ENCODE measurements at regions not wholly inside any gene's neighbourhood (a gene's known extent, or its start where the extent isn't known, plus 50 kb on each side); places are given as distances from the start of the nearest gene placed in this dataset.
"Not testable (repeated sequence)": the region's sequence is repeated elsewhere in the genome, so short reads cannot be mapped to it uniquely, and the experiment has no call there.

DNA sequence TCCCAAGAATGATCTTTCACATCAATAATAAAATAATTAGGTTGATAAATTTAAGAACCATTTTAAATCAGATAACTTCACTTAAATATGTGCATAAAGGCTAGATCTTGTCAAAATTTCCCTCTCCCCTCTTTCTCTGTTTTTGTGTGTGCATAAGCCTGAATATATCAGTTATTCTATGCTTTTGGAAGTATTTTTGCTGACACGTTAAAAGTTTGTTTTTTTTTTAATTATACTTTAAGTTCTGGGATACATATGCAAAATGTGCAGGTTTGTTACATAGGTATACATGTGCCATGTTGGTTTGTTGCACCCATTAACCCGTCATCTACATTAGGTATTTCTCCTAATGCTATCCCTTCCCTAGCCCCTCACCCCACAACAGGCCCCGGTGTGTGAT, 391.2 kb downstream of the UTRN start:
- H4K5ac ChIP-seq (ENCODE audit: low read length); H3K23ac ChIP-seq (ENCODE audit: low read length); H2BK5ac ChIP-seq (ENCODE audit: low read length); H3K9ac ChIP-seq (ENCODE audit: low read length); H3K4me2 ChIP-seq (ENCODE audit: low read length); H3K4me3 ChIP-seq (ENCODE audit: low read length); H3K56ac ChIP-seq (ENCODE audit: low read length); H2BK120ac ChIP-seq (ENCODE audit: low read depth, low read length); H3K18ac ChIP-seq (ENCODE audit: low read length); H3K27me3 ChIP-seq (ENCODE audit: insufficient read depth, low read length, poor library complexity); H3K79me1 ChIP-seq (ENCODE audit: low read length); H3K36me3 ChIP-seq (ENCODE audit: control insufficient read depth, insufficient read depth, low read length); H3K27ac ChIP-seq (ENCODE audit: low read depth, low read length); H2BK15ac ChIP-seq (replicated peaks; ENCODE audit: low read depth); H3K4ac ChIP-seq (ENCODE audit: low read depth, low read length); DNase-seq; H3K79me2 ChIP-seq (ENCODE audit: control insufficient read depth, insufficient read depth, low read length); H4K8ac ChIP-seq (ENCODE audit: low read depth, low read length); H3K4me1 ChIP-seq (ENCODE audit: control insufficient read depth, low read depth, low read length); H2AK5ac ChIP-seq (ENCODE audit: low read length): not testable (repeated sequence)
- no CpG with 5 or more reads among the region's 3 CpGs for WGBS (ENCODE audit: extremely low coverage, insufficient coverage, low lambda C conversion rate)

DNA sequence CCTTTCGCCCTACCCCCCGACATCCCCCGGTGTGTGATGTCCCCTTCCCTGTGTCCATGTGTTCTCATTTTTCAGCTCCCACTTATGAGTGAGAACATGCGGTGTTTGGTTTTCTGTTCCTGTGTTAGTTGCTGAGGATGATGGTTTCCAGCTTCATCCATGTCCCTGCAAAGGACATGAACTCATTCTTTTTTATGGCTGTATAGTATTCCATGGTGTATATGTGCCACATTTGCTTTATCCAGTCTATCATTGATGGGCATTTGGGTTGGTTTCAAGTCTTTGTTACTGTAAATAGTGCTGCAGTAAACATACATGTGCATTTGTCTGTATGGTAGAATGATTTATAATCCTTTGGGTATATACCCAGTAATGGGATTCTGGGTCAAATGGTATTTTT, 392.1 kb downstream of the UTRN start:
- not testable (repeated sequence) for H3K79me2 ChIP-seq (ENCODE audit: control insufficient read depth, insufficient read depth, low read length); H3K36me3 ChIP-seq (ENCODE audit: control insufficient read depth, insufficient read depth, low read length); H2BK120ac ChIP-seq (ENCODE audit: low read depth, low read length); H3K23ac ChIP-seq (ENCODE audit: low read length); DNase-seq; H2AK5ac ChIP-seq (ENCODE audit: low read length); H3K27ac ChIP-seq (ENCODE audit: low read depth, low read length); H2BK15ac ChIP-seq (replicated peaks; ENCODE audit: low read depth); H3K4me3 ChIP-seq (ENCODE audit: low read length); H3K4ac ChIP-seq (ENCODE audit: low read depth, low read length); H3K27me3 ChIP-seq (ENCODE audit: insufficient read depth, low read length, poor library complexity); H4K8ac ChIP-seq (ENCODE audit: low read depth, low read length); H3K56ac ChIP-seq (ENCODE audit: low read length); H3K4me1 ChIP-seq (ENCODE audit: control insufficient read depth, low read depth, low read length); H3K18ac ChIP-seq (ENCODE audit: low read length); H2BK5ac ChIP-seq (ENCODE audit: low read length); H3K79me1 ChIP-seq (ENCODE audit: low read length); H3K9ac ChIP-seq (ENCODE audit: low read length); H3K4me2 ChIP-seq (ENCODE audit: low read length); H4K5ac ChIP-seq (ENCODE audit: low read length)
- WGBS (ENCODE audit: extremely low coverage, insufficient coverage, low lambda C conversion rate) = no CpG with 5 or more reads among the region's 4 CpGs

DNA sequence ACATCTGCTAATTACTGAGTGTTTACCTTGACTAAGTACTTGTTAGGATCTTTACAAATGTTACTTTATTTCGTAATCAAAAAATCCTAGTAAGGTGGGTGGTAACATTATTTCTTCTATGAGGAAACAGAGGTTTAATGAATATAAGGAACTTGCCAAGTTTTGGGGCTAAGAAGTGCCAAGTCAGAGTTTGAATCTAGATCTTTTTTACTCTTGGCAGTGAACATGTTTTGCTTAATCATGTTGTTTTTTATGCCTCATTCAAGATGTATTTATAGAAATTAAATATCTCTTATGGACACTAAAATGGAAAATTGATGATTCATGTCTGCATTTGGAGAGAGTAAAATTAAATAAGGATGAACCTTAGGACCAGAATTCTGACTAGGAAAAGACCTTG, 393.7 kb downstream of the UTRN start:
- no peak overlapping the region for H3K4ac ChIP-seq (ENCODE audit: low read depth, low read length)

DNA sequence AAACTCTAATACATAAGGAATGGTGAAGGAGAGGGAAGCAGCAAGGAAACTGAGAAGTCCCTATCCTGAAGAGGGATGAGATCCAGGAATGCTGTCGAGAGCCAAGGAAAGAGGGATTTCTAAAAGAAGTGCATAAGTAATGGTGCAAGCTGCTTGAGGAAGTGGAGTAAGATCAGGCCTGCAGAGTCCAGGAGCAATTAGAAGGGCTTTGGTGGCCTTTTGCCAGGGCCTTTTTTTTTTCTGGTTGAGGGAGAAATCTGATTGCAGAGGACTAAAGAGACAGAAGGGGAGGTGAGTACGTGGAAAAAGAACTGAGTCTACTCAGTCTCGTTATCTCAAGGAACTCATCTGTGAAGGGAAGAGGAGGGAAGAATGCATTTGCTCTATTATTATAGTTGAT, 396.2 kb downstream of the UTRN start:
- Histone ChIP-seq H3K4me3 (ENCODE audit: low read length) (no peak overlapping the region), H2BK120ac (ENCODE audit: low read depth, low read length) (no peak overlapping the region)
- no CpG with 5 or more reads among the region's 3 CpGs for WGBS (ENCODE audit: extremely low coverage, insufficient coverage, low lambda C conversion rate)

More for the DNA sequence above, 393.7 kb downstream of the UTRN start:
- no peak overlapping the region for H2AK5ac ChIP-seq (ENCODE audit: low read length)
- no peak overlapping the region for H3K18ac ChIP-seq (ENCODE audit: low read length)
- H3K27ac ChIP-seq (ENCODE audit: low read depth, low read length) = no peak overlapping the region
- no peak overlapping the region for H4K5ac ChIP-seq (ENCODE audit: low read length)
- H3K4me2 ChIP-seq (ENCODE audit: low read length) = no peak overlapping the region
- H2BK120ac ChIP-seq (ENCODE audit: low read depth, low read length) = no peak overlapping the region
- no peaks in the 10 kb centered on the region for H3K79me2 ChIP-seq (ENCODE audit: control insufficient read depth, insufficient read depth, low read length)
- no peaks in the 10 kb centered on the region for H3K36me3 ChIP-seq (ENCODE audit: control insufficient read depth, insufficient read depth, low read length)
- no peak overlapping the region for H3K9ac ChIP-seq (ENCODE audit: low read length)
- DNase-seq = no peak
- no peak overlapping the region for H3K4me3 ChIP-seq (ENCODE audit: low read length)
- H3K56ac ChIP-seq (ENCODE audit: low read length) = no peak overlapping the region
- H3K27me3 ChIP-seq (ENCODE audit: insufficient read depth, low read length, poor library complexity) = no peaks in the 10 kb centered on the region
- H3K4me1 ChIP-seq (ENCODE audit: control insufficient read depth, low read depth, low read length) = no peaks in the 10 kb centered on the region
- H4K8ac ChIP-seq (ENCODE audit: low read depth, low read length) = no peak overlapping the region
- H3K23ac ChIP-seq (ENCODE audit: low read length) = no peak overlapping the region
- H2BK15ac ChIP-seq (replicated peaks; ENCODE audit: low read depth) = no peak overlapping the region
- H2BK5ac ChIP-seq (ENCODE audit: low read length) = no peak overlapping the region
- peaks cover 2% of the 10 kb centered on the region for H3K79me1 ChIP-seq (ENCODE audit: low read length)
- WGBS (ENCODE audit: extremely low coverage, insufficient coverage, low lambda C conversion rate) = no CpG with 5 or more reads among the region's 1 CpG

DNA sequence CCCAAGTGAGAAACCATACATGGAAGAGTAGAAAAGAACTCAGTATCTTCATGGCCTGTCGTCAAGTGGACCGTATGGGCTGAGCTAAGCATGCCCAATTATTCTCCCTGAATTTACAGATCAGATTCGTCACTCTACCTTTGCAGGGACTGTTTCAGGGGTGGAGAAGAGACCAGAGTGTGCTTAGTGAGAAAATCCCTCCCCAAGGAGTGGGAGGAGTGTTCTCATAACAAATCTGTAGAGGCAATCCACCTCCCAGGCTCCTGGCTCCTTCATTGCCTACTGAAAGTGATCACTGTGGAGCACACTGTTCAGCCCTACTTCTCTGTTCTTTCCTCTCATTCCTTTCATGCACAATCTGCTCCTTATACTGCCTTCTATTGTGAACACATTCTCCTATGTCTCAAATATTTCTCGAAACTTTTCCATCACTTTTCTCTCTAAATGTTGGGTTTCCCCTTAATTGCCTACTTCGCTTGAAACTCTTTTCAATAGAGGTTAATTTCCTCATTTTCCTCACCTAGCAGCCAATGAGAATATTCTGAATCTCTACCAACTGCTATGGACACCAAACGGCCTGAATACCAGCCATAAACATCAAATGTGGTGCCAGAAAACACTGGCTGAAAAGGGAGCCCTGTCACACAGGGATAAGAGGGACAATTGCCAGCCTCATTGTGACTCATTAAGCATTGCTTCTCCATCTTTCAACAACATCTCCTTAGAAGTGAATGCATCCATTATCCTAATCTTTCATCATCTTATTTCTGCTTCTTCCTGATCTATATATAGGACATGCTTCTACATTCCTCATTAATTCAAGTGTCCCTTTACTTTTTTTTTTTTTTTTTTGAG, 398.3 kb downstream of the UTRN start:
- Histone ChIP-seq H3K23ac (ENCODE audit: low read length) (no peak overlapping the region), H3K4ac (ENCODE audit: low read depth, low read length) (no peak overlapping the region), H3K27me3 (ENCODE audit: insufficient read depth, low read length, poor library complexity) (no peaks in the 10 kb centered on the region), H3K4me3 (ENCODE audit: low read length) (no peak overlapping the region), H3K4me1 (ENCODE audit: control insufficient read depth, low read depth, low read length) (no peaks in the 10 kb centered on the region), H2AK5ac (ENCODE audit: low read length) (no peak overlapping the region), H2BK120ac (ENCODE audit: low read depth, low read length) (no peak overlapping the region), H4K8ac (ENCODE audit: low read depth, low read length) (no peak overlapping the region), H2BK5ac (ENCODE audit: low read length) (no peak overlapping the region), H3K27ac (ENCODE audit: low read depth, low read length) (no peak overlapping the region), H3K79me1 (ENCODE audit: low read length) (no peaks in the 10 kb centered on the region), H3K56ac (ENCODE audit: low read length) (no peak overlapping the region), H3K79me2 (ENCODE audit: control insufficient read depth, insufficient read depth, low read length) (no peaks in the 10 kb centered on the region), H3K18ac (ENCODE audit: low read length) (no peak overlapping the region), H3K36me3 (ENCODE audit: control insufficient read depth, insufficient read depth, low read length) (no peaks in the 10 kb centered on the region), H4K5ac (ENCODE audit: low read length) (no peak overlapping the region), H3K9ac (ENCODE audit: low read length) (no peak overlapping the region), H3K4me2 (ENCODE audit: low read length) (no peak overlapping the region), H2BK15ac (replicated peaks; ENCODE audit: low read depth) (no peak overlapping the region)
- WGBS (ENCODE audit: extremely low coverage, insufficient coverage, low lambda C conversion rate) = no CpG with 5 or more reads among the region's 6 CpGs
- DNase-seq = no peak

More for the DNA sequence above, 396.2 kb downstream of the UTRN start:
- Histone ChIP-seq H3K79me1 (ENCODE audit: low read length) (no peaks in the 10 kb centered on the region), H3K56ac (ENCODE audit: low read length) (no peak overlapping the region), H3K4me1 (ENCODE audit: control insufficient read depth, low read depth, low read length) (no peaks in the 10 kb centered on the region), H3K27me3 (ENCODE audit: insufficient read depth, low read length, poor library complexity) (no peaks in the 10 kb centered on the region), H2AK5ac (ENCODE audit: low read length) (no peak overlapping the region), H3K27ac (ENCODE audit: low read depth, low read length) (no peak overlapping the region), H3K79me2 (ENCODE audit: control insufficient read depth, insufficient read depth, low read length) (no peaks in the 10 kb centered on the region), H3K4me2 (ENCODE audit: low read length) (no peak overlapping the region), H3K23ac (ENCODE audit: low read length) (no peak overlapping the region), H2BK15ac (replicated peaks; ENCODE audit: low read depth) (no peak overlapping the region), H3K9ac (ENCODE audit: low read length) (no peak overlapping the region), H3K18ac (ENCODE audit: low read length) (no peak overlapping the region), H2BK5ac (ENCODE audit: low read length) (no peak overlapping the region), H4K5ac (ENCODE audit: low read length) (no peak overlapping the region), H3K4ac (ENCODE audit: low read depth, low read length) (no peak overlapping the region), H3K36me3 (ENCODE audit: control insufficient read depth, insufficient read depth, low read length) (no peaks in the 10 kb centered on the region), H4K8ac (ENCODE audit: low read depth, low read length) (no peak overlapping the region)
- no peak for DNase-seq

DNA sequence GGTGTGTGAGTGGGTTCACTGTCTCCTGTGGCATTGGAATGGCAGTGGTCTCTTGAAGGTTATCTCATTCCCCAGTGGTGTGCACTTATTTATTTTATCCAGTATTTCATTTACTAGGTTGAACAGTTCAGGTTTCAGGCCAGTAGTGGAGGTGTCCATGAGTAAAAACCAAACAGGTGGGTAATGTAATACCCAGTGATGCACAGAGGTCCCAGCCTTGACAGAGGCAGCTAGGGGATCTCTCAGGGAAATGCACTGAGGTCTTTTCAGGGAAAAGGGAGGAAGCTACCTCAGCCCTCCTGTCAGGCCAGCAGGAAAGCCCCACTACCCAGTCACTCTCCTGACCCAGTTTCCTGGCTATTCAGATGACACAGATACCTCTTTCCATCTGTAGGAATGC, 403.6 kb downstream of the UTRN start:
- no peak overlapping the region for H3K9ac ChIP-seq (ENCODE audit: low read length)
- no peaks in the 10 kb centered on the region for H3K27me3 ChIP-seq (ENCODE audit: insufficient read depth, low read length, poor library complexity)
- H3K36me3 ChIP-seq (ENCODE audit: control insufficient read depth, insufficient read depth, low read length) = no peaks in the 10 kb centered on the region
- H3K27ac ChIP-seq (ENCODE audit: low read depth, low read length) = no peak overlapping the region
- no peaks in the 10 kb centered on the region for H3K4me1 ChIP-seq (ENCODE audit: control insufficient read depth, low read depth, low read length)
- no peaks in the 10 kb centered on the region for H3K79me1 ChIP-seq (ENCODE audit: low read length)
- H2BK15ac ChIP-seq (replicated peaks; ENCODE audit: low read depth) = no peak overlapping the region
- no peak overlapping the region for H3K56ac ChIP-seq (ENCODE audit: low read length)
- H3K4me3 ChIP-seq (ENCODE audit: low read length) = no peak overlapping the region
- no peak overlapping the region for H2AK5ac ChIP-seq (ENCODE audit: low read length)
- H2BK120ac ChIP-seq (ENCODE audit: low read depth, low read length) = no peak overlapping the region
- no peak overlapping the region for H3K18ac ChIP-seq (ENCODE audit: low read length)
- DNase-seq = no peak
- H3K79me2 ChIP-seq (ENCODE audit: control insufficient read depth, insufficient read depth, low read length) = no peaks in the 10 kb centered on the region
- no peak overlapping the region for H4K5ac ChIP-seq (ENCODE audit: low read length)
- H3K4me2 ChIP-seq (ENCODE audit: low read length) = no peak overlapping the region
- H4K8ac ChIP-seq (ENCODE audit: low read depth, low read length) = no peak overlapping the region
- no peak overlapping the region for H2BK5ac ChIP-seq (ENCODE audit: low read length)
- no peak overlapping the region for H3K4ac ChIP-seq (ENCODE audit: low read depth, low read length)
- H3K23ac ChIP-seq (ENCODE audit: low read length) = no peak overlapping the region
